Psoas muscle (tissue), 7 donors: ENCODE measurements at regions not wholly inside any gene's neighbourhood (a gene's known extent, or its start where the extent isn't known, plus 50 kb on each side); places are given as distances from the start of the nearest gene placed in this dataset.
A peak's percentile ranks its signal among the peaks of the same experiment; 100 is the strongest.

Source experiments
- ATAC-seq, 4 donors: fragments of 200-7000 bp; cut with Tn5 transposase; one replicate each; pipeline ENCODE4 v1.9.1; 2020; ENCODE audit warnings: moderate library complexity in 3 of 4, mild to moderate bottlenecking in 2 of 4
- DNase-seq, 2 donors: peaks; one replicate each; pipeline ENCODE4 v3.0.0-alpha.2; 2020
- H3K27ac ChIP-seq: fragments of 200-600 bp; one replicate; pipeline ENCODE4 v1.8.0; 2022
- H3K27me3 ChIP-seq, 3 donors: fragments of 200-600 bp in 1 of 3; one replicate each; pipeline versions ENCODE4 v1.6.1 to v1.8.0; 2013 to 2022; ENCODE audit warnings: low read length in 2 of 3, mild to moderate bottlenecking in 2 of 3, moderate library complexity in 1 of 3; ENCODE audit not compliant: insufficient read depth in 3 of 3
- H3K36me3 ChIP-seq, 2 donors: fragments of 200-600 bp in 1 of 2; one replicate each; pipeline versions ENCODE4 v1.6.1 to v1.8.0; 2013 to 2022; ENCODE audit warnings: low read depth in 1 of 2, mild to moderate bottlenecking in 1 of 2, moderate library complexity in 1 of 2; ENCODE audit not compliant: insufficient read depth in 1 of 2
- H3K4me1 ChIP-seq: fragments of 200-600 bp; one replicate; pipeline ENCODE4 v1.8.0; 2022
- H3K4me3 ChIP-seq: fragments of 200-600 bp; one replicate; pipeline ENCODE4 v1.8.0; 2022; ENCODE audit warnings: mild to moderate bottlenecking
- H3K9me3 ChIP-seq: fragments of 200-600 bp; one replicate; pipeline ENCODE4 v1.8.0; 2022
- CTCF ChIP-seq: fragments of 200-600 bp; IDR thresholded peaks from one replicate; pipeline ENCODE4 v1.8.0; 2022; ENCODE audit warnings: antibody characterized with exemption
- WGBS, 3 donors: extraction: QIAGEN DNeasy Blood & Tissue Kit; methylation state at CpG; one replicate each; pipeline versions ENCODE4 v1.1.6 to v1.1.7; 2013; 5-methylcytosine and 5-hydroxymethylcytosine counted together
- intact Hi-C, 2 donors: fragments of 100-400 bp; cut with DNase I; formaldehyde crosslinking; loops; one replicate each; pipeline versions ENCODE4 v1.11.0 to v1.14.2; 2022
- donor health status: healthy with polysubstance abuse.
- donor health status: DM: no; HTN: no; CAD: no; lungs with moderate emphysema.
- donor health status: Bipolar disorder and iron deficiency.
- donor health status: healthy.
- donor health status: DM: yes; HTN: yes; CAD: no.
- donor health status: DM: no; HTN: no; CAD: no.
- donor health status: DM: yes; HTN: yes; CAD: no.

- no peaks in the 10 kb centered on the region for H3K36me3 ChIP-seq
- intact Hi-C loops, result no loop called here
- 90 to 96% (median 92%) methylated on average over 1 of the region's 1 CpG for WGBS, 3 donors
- no peaks in the 10 kb centered on the region for H3K4me1 ChIP-seq
- ATAC-seq, result no peak
- no peak for DNase-seq
- no peak overlapping the region for H3K27ac ChIP-seq
- peaks cover 0 to 15% (median 7%) of the 10 kb centered on the region in 3 donors for H3K27me3 ChIP-seq
- no peak overlapping the region for H3K4me3 ChIP-seq
- TF ChIP-seq CTCF, result no peak
- H3K9me3 ChIP-seq, result peaks cover 6% of the 10 kb centered on the region
These were observed 104.8 kb downstream of the KIF26A start for GRCh38 chr14:104243200-104243599.

- H3K27me3 ChIP-seq, result peaks cover 0 to 15% (median 7%) of the 10 kb centered on the region in 3 donors
- H3K27ac ChIP-seq, result no peak overlapping the region
- no peaks in the 10 kb centered on the region for H3K36me3 ChIP-seq
- DNase-seq (peak in 1 of 2 donors; percentile 28), ATAC-seq (no peak)
- H3K4me1 ChIP-seq, result no peaks in the 10 kb centered on the region
- no peak overlapping the region for H3K4me3 ChIP-seq
- no peak for TF ChIP-seq CTCF
- WGBS, 3 donors, result 20 to 31% (median 24%) methylated on average over 23 of the region's 23 CpGs
- intact Hi-C loops, result no loop called here
- H3K9me3 ChIP-seq, result peaks cover 6% of the 10 kb centered on the region
These were observed 106.0 kb downstream of the KIF26A start for GRCh38 chr14:104244221-104245011.

- Histone ChIP-seq H3K27ac (no peak overlapping the region), H3K4me1 (no peaks in the 10 kb centered on the region), H3K4me3 (no peak overlapping the region), H3K36me3 (no peaks in the 10 kb centered on the region), H3K27me3 (peaks cover 0 to 15% (median 7%) of the 10 kb centered on the region in 3 donors), H3K9me3 (peaks cover 6% of the 10 kb centered on the region)
- WGBS, 3 donors, result 69 to 83% (median 72%) methylated on average over 3 of the region's 3 CpGs
- no peak for TF ChIP-seq CTCF
- ATAC-seq, result no peak
- intact Hi-C loops, result no loop called here
- no peak for DNase-seq
These were observed 106.7 kb downstream of the KIF26A start for GRCh38 chr14:104245075-104245474.

- no peaks in the 10 kb centered on the region for H3K4me1 ChIP-seq
- TF ChIP-seq CTCF, result no peak
- peaks cover 0 to 15% (median 7%) of the 10 kb centered on the region in 3 donors for H3K27me3 ChIP-seq
- DNase-seq (no peak), ATAC-seq (no peak)
- H3K9me3 ChIP-seq, result peaks cover 6% of the 10 kb centered on the region
- no peak overlapping the region for H3K4me3 ChIP-seq
- no peak overlapping the region for H3K27ac ChIP-seq
- WGBS, 3 donors, result 93 to 97% (median 96%) methylated on average over 2 of the region's 2 CpGs
- intact Hi-C loops, result no loop called here
- H3K36me3 ChIP-seq, result no peaks in the 10 kb centered on the region
These were observed 107.3 kb downstream of the KIF26A start for GRCh38 chr14:104245723-104246122.
